ENCODE measurements at regions not wholly inside any gene's neighbourhood (a gene's known extent, or its start where the extent isn't known, plus 50 kb on each side); places are given as distances from the start of the nearest gene placed in this dataset.

GRCh38 chr13:53743906-53744305 is 715.3 kb downstream of the OLFM4 start:
- Histone ChIP-seq H3K36me3 (ENCODE audit: control insufficient read depth, insufficient read depth, low read length) (no peaks in the 10 kb centered on the region), H3K9me3 (ENCODE audit: control insufficient read depth, low read length) (no peaks in the 10 kb centered on the region), H3K27ac (ENCODE audit: insufficient read depth, low read length, poor library complexity, severe bottlenecking) (no peak overlapping the region), H3K27me3 (replicated peaks; ENCODE audit: control insufficient read depth, insufficient read depth, low read length, poor library complexity, severe bottlenecking) (no peaks in the 10 kb centered on the region), H3K4me3 (ENCODE audit: insufficient read depth, low read depth, low read length, poor library complexity, severe bottlenecking) (no peak overlapping the region), H3K4me1 (ENCODE audit: control insufficient read depth, insufficient read depth, low read length, poor library complexity, severe bottlenecking) (no peaks in the 10 kb centered on the region)
- DNase-seq: no peak

- H3K27ac ChIP-seq (ENCODE audit: insufficient read depth, low read length, poor library complexity, severe bottlenecking): no peak overlapping the region
- H3K4me1 ChIP-seq (ENCODE audit: control insufficient read depth, insufficient read depth, low read length, poor library complexity, severe bottlenecking): no peaks in the 10 kb centered on the region
- no peaks in the 10 kb centered on the region for H3K9me3 ChIP-seq (ENCODE audit: control insufficient read depth, low read length)
- DNase-seq: no peak
- H3K36me3 ChIP-seq (ENCODE audit: control insufficient read depth, insufficient read depth, low read length): no peaks in the 10 kb centered on the region
- no peaks in the 10 kb centered on the region for H3K27me3 ChIP-seq (replicated peaks; ENCODE audit: control insufficient read depth, insufficient read depth, low read length, poor library complexity, severe bottlenecking)
- no peak overlapping the region for H3K4me3 ChIP-seq (ENCODE audit: insufficient read depth, low read depth, low read length, poor library complexity, severe bottlenecking)
These were observed 719.2 kb downstream of the OLFM4 start for GRCh38 chr13:53747825-53748224.

GRCh38 chr13:53749306-53749705 is 720.7 kb downstream of the OLFM4 start:
- Histone ChIP-seq H3K9me3 (ENCODE audit: control insufficient read depth, low read length) (no peaks in the 10 kb centered on the region), H3K4me1 (ENCODE audit: control insufficient read depth, insufficient read depth, low read length, poor library complexity, severe bottlenecking) (no peaks in the 10 kb centered on the region), H3K4me3 (ENCODE audit: insufficient read depth, low read depth, low read length, poor library complexity, severe bottlenecking) (no peak overlapping the region), H3K27me3 (replicated peaks; ENCODE audit: control insufficient read depth, insufficient read depth, low read length, poor library complexity, severe bottlenecking) (no peaks in the 10 kb centered on the region), H3K27ac (ENCODE audit: insufficient read depth, low read length, poor library complexity, severe bottlenecking) (no peak overlapping the region), H3K36me3 (ENCODE audit: control insufficient read depth, insufficient read depth, low read length) (no peaks in the 10 kb centered on the region)
- DNase-seq: no peak

GRCh38 chr13:53759016-53759415 is 730.4 kb downstream of the OLFM4 start:
- Histone ChIP-seq H3K27ac (ENCODE audit: insufficient read depth, low read length, poor library complexity, severe bottlenecking) (no peak overlapping the region), H3K4me1 (ENCODE audit: control insufficient read depth, insufficient read depth, low read length, poor library complexity, severe bottlenecking) (no peaks in the 10 kb centered on the region), H3K36me3 (ENCODE audit: control insufficient read depth, insufficient read depth, low read length) (no peaks in the 10 kb centered on the region), H3K9me3 (ENCODE audit: control insufficient read depth, low read length) (no peaks in the 10 kb centered on the region), H3K27me3 (replicated peaks; ENCODE audit: control insufficient read depth, insufficient read depth, low read length, poor library complexity, severe bottlenecking) (no peaks in the 10 kb centered on the region), H3K4me3 (ENCODE audit: insufficient read depth, low read depth, low read length, poor library complexity, severe bottlenecking) (no peak overlapping the region)
- DNase-seq: no peak

GRCh38 chr13:53775807-53776206 is 747.2 kb downstream of the OLFM4 start:
- no peaks in the 10 kb centered on the region for H3K9me3 ChIP-seq (ENCODE audit: control insufficient read depth, low read length)
- DNase-seq: no peak
- no peak overlapping the region for H3K27ac ChIP-seq (ENCODE audit: insufficient read depth, low read length, poor library complexity, severe bottlenecking)
- no peaks in the 10 kb centered on the region for H3K36me3 ChIP-seq (ENCODE audit: control insufficient read depth, insufficient read depth, low read length)
- H3K27me3 ChIP-seq (replicated peaks; ENCODE audit: control insufficient read depth, insufficient read depth, low read length, poor library complexity, severe bottlenecking): no peaks in the 10 kb centered on the region
- no peaks in the 10 kb centered on the region for H3K4me1 ChIP-seq (ENCODE audit: control insufficient read depth, insufficient read depth, low read length, poor library complexity, severe bottlenecking)
- no peak overlapping the region for H3K4me3 ChIP-seq (ENCODE audit: insufficient read depth, low read depth, low read length, poor library complexity, severe bottlenecking)

GRCh38 chr13:53778937-53779336 is 750.3 kb downstream of the OLFM4 start:
- no peak for DNase-seq
- H3K36me3 ChIP-seq (ENCODE audit: control insufficient read depth, insufficient read depth, low read length): no peaks in the 10 kb centered on the region

GRCh38 chr13:53781941-53782340 is 753.3 kb downstream of the OLFM4 start:
- Histone ChIP-seq H3K27ac (ENCODE audit: insufficient read depth, low read length, poor library complexity, severe bottlenecking) (no peak overlapping the region), H3K4me3 (ENCODE audit: insufficient read depth, low read depth, low read length, poor library complexity, severe bottlenecking) (no peak overlapping the region), H3K27me3 (replicated peaks; ENCODE audit: control insufficient read depth, insufficient read depth, low read length, poor library complexity, severe bottlenecking) (no peaks in the 10 kb centered on the region), H3K36me3 (ENCODE audit: control insufficient read depth, insufficient read depth, low read length) (no peaks in the 10 kb centered on the region), H3K9me3 (ENCODE audit: control insufficient read depth, low read length) (no peaks in the 10 kb centered on the region), H3K4me1 (ENCODE audit: control insufficient read depth, insufficient read depth, low read length, poor library complexity, severe bottlenecking) (no peaks in the 10 kb centered on the region)
- DNase-seq: no peak

More at GRCh38 chr13:53778937-53779336, 750.3 kb downstream of the OLFM4 start:
- Histone ChIP-seq H3K4me1 (ENCODE audit: control insufficient read depth, insufficient read depth, low read length, poor library complexity, severe bottlenecking) (no peaks in the 10 kb centered on the region), H3K9me3 (ENCODE audit: control insufficient read depth, low read length) (no peaks in the 10 kb centered on the region), H3K27ac (ENCODE audit: insufficient read depth, low read length, poor library complexity, severe bottlenecking) (no peak overlapping the region), H3K27me3 (replicated peaks; ENCODE audit: control insufficient read depth, insufficient read depth, low read length, poor library complexity, severe bottlenecking) (no peaks in the 10 kb centered on the region), H3K4me3 (ENCODE audit: insufficient read depth, low read depth, low read length, poor library complexity, severe bottlenecking) (no peak overlapping the region)

- Histone ChIP-seq H3K27me3 (replicated peaks; ENCODE audit: control insufficient read depth, insufficient read depth, low read length, poor library complexity, severe bottlenecking) (no peaks in the 10 kb centered on the region), H3K4me3 (ENCODE audit: insufficient read depth, low read depth, low read length, poor library complexity, severe bottlenecking) (peak overlapping the region; percentile 7), H3K27ac (ENCODE audit: insufficient read depth, low read length, poor library complexity, severe bottlenecking) (no peak overlapping the region), H3K4me1 (ENCODE audit: control insufficient read depth, insufficient read depth, low read length, poor library complexity, severe bottlenecking) (no peaks in the 10 kb centered on the region), H3K36me3 (ENCODE audit: control insufficient read depth, insufficient read depth, low read length) (no peaks in the 10 kb centered on the region), H3K9me3 (ENCODE audit: control insufficient read depth, low read length) (no peaks in the 10 kb centered on the region)
- no peak for DNase-seq
These were observed 753.9 kb downstream of the OLFM4 start for GRCh38 chr13:53782488-53782961.

GRCh38 chr13:53783471-53783870 is 754.9 kb downstream of the OLFM4 start:
- Histone ChIP-seq H3K4me3 (ENCODE audit: insufficient read depth, low read depth, low read length, poor library complexity, severe bottlenecking) (no peak overlapping the region), H3K36me3 (ENCODE audit: control insufficient read depth, insufficient read depth, low read length) (no peaks in the 10 kb centered on the region), H3K27ac (ENCODE audit: insufficient read depth, low read length, poor library complexity, severe bottlenecking) (no peak overlapping the region), H3K4me1 (ENCODE audit: control insufficient read depth, insufficient read depth, low read length, poor library complexity, severe bottlenecking) (no peaks in the 10 kb centered on the region), H3K27me3 (replicated peaks; ENCODE audit: control insufficient read depth, insufficient read depth, low read length, poor library complexity, severe bottlenecking) (no peaks in the 10 kb centered on the region), H3K9me3 (ENCODE audit: control insufficient read depth, low read length) (no peaks in the 10 kb centered on the region)
- DNase-seq: no peak

- DNase-seq: no peak
- Histone ChIP-seq H3K36me3 (ENCODE audit: control insufficient read depth, insufficient read depth, low read length) (no peaks in the 10 kb centered on the region), H3K9me3 (ENCODE audit: control insufficient read depth, low read length) (no peaks in the 10 kb centered on the region), H3K27ac (ENCODE audit: insufficient read depth, low read length, poor library complexity, severe bottlenecking) (no peak overlapping the region), H3K4me1 (ENCODE audit: control insufficient read depth, insufficient read depth, low read length, poor library complexity, severe bottlenecking) (no peaks in the 10 kb centered on the region), H3K4me3 (ENCODE audit: insufficient read depth, low read depth, low read length, poor library complexity, severe bottlenecking) (no peak overlapping the region), H3K27me3 (replicated peaks; ENCODE audit: control insufficient read depth, insufficient read depth, low read length, poor library complexity, severe bottlenecking) (no peaks in the 10 kb centered on the region)
These were observed 759.7 kb downstream of the OLFM4 start for GRCh38 chr13:53788286-53788685.

GRCh38 chr13:53800011-53800410 is 771.4 kb downstream of the OLFM4 start:
- Histone ChIP-seq H3K4me3 (ENCODE audit: insufficient read depth, low read depth, low read length, poor library complexity, severe bottlenecking) (no peak overlapping the region), H3K36me3 (ENCODE audit: control insufficient read depth, insufficient read depth, low read length) (no peaks in the 10 kb centered on the region), H3K9me3 (ENCODE audit: control insufficient read depth, low read length) (no peaks in the 10 kb centered on the region), H3K27me3 (replicated peaks; ENCODE audit: control insufficient read depth, insufficient read depth, low read length, poor library complexity, severe bottlenecking) (no peaks in the 10 kb centered on the region), H3K27ac (ENCODE audit: insufficient read depth, low read length, poor library complexity, severe bottlenecking) (no peak overlapping the region), H3K4me1 (ENCODE audit: control insufficient read depth, insufficient read depth, low read length, poor library complexity, severe bottlenecking) (no peaks in the 10 kb centered on the region)
- no peak for DNase-seq
